Kidney (tissue), 13 donors: ENCODE measurements at regions not wholly inside any gene's neighbourhood (a gene's known extent, or its start where the extent isn't known, plus 50 kb on each side); places are given as distances from the start of the nearest gene placed in this dataset.

Source experiments
- DNase-seq, 5 donors: peaks; one replicate each; pipeline ENCODE4 v3.0.0-alpha.2; 2013 to 2020
- FAIRE-seq: peaks from 2 replicates; lab custom pipeline; 2012; peaks lifted over from hg19 to GRCh38; lab: Jason Lieb, UNC
- H3K27ac ChIP-seq, 2 donors: one replicate each; pipeline ENCODE4 v1.7.0; 2013; ENCODE audit warnings: low read depth in 2 of 2, low read length in 2 of 2, inconsistent platforms in 1 of 2
- H3K27me3 ChIP-seq: one replicate; pipeline ENCODE4 v1.7.1; 2013; ENCODE audit warnings: low read length, inconsistent platforms; ENCODE audit not compliant: control insufficient read depth, insufficient read depth
- H3K36me3 ChIP-seq, 3 donors: one replicate each; pipeline versions ENCODE4 v1.7.0 to v1.7.1; 2013; ENCODE audit warnings: low read length in 3 of 3, control low read depth in 1 of 3, inconsistent platforms in 1 of 3; ENCODE audit not compliant: insufficient read depth in 3 of 3, control insufficient read depth in 2 of 3
- H3K4me1 ChIP-seq, 3 donors: one replicate each; pipeline versions ENCODE4 v1.7.0 to v1.7.1; 2013; ENCODE audit warnings: low read length in 3 of 3, inconsistent platforms in 1 of 3, low read depth in 1 of 3; ENCODE audit not compliant: control insufficient read depth in 2 of 3, insufficient read depth in 2 of 3
- H3K4me3 ChIP-seq, 3 donors: one replicate each; pipeline versions ENCODE4 v1.7.0 to v1.8.1; 2013; ENCODE audit warnings: low read length in 3 of 3, control low read depth in 1 of 3, inconsistent platforms in 1 of 3
- H3K9ac ChIP-seq, 3 donors: one replicate each; pipeline versions ENCODE4 v1.7.0 to v1.7.1; 2013; ENCODE audit warnings: low read length in 3 of 3, control low read depth in 1 of 3, inconsistent platforms in 1 of 3
- H3K9me3 ChIP-seq, 3 donors: one replicate each; pipeline versions ENCODE4 v1.7.0 to v1.7.1; 2013; ENCODE audit warnings: low read length in 3 of 3, control low read depth in 1 of 3, inconsistent platforms in 1 of 3; ENCODE audit not compliant: control insufficient read depth in 2 of 3, insufficient read depth in 1 of 3
- intact Hi-C: fragments of 100-400 bp; cut with DNase I; formaldehyde crosslinking; loops from one replicate; pipeline ENCODE4 v1.11.1; 2022
- TF ChIP-seq, protein P1 (sequence below): IDR thresholded peaks from 3 replicates; pipeline ENCODE4 v1.5.1; 2012; ENCODE audit warnings: mild to moderate bottlenecking, moderate library complexity, borderline replicate concordance; ENCODE audit not compliant: insufficient read depth; ENCODE audit errors: extremely low read depth
- donor health status: control.
- donor health status: control.
- donor health status: control.
- donor health status: control.
- donor health status: control.
- donor health status: DM: yes; HTN: yes; CAD: no.
- donor health status: Normal renal cell carcinoma (clear cell type).

DNA sequence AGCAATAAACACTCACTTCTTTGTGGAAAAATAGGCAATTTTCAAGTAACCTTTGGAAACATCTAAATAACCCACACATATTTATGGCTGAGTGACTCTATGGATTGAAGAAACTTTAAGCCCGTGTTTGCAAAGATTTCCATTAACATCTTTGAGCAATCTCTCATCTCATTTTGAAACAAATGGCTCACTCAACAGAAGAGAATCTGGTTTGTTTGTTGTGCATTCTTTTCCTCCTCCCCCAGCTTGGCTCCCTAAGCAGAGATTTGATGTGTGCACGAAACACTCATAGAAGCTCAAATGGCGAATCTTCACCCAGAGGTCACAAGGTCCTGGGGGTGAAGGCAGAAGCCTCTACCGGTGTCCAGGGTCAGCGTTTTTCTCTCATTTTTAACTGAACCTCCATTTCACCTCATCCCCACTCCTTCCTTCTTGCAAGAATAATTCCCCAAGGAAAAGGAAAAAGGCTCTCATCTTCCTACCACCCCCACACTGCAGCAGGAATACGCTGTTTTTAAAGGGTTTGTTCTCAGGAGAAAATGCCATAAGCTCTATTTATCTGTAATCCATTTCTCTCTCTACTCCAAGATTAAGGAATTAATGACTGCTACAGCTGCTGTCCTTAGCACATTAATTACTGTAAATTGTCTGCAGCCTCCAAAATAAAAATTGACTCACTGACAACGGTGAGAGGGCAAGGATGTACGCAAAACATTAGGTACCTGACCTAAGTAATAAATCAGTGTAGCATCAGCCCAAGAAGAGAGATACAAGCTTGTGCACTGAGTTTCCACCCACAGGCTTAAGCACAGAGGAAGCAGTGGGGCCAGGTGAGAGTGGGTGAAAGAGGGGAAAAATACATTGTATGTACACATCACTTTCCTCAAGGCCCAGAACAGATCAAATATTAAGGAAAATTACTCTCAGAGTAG, 307.6 kb upstream of the NOCT start:
- H3K9me3 ChIP-seq, result no peaks in the 10 kb centered on the region
- no peak overlapping the region for H3K27ac ChIP-seq
- H3K27me3 ChIP-seq, result no peaks in the 10 kb centered on the region
- no peak for FAIRE-seq
- no peaks in the 10 kb centered on the region for H3K4me1 ChIP-seq
- H3K36me3 ChIP-seq, result no peaks in the 10 kb centered on the region
- H3K4me3 ChIP-seq, result no peak overlapping the region
- H3K9ac ChIP-seq, result no peak overlapping the region
- no peak for DNase-seq
- TF ChIP-seq, protein P1, sequence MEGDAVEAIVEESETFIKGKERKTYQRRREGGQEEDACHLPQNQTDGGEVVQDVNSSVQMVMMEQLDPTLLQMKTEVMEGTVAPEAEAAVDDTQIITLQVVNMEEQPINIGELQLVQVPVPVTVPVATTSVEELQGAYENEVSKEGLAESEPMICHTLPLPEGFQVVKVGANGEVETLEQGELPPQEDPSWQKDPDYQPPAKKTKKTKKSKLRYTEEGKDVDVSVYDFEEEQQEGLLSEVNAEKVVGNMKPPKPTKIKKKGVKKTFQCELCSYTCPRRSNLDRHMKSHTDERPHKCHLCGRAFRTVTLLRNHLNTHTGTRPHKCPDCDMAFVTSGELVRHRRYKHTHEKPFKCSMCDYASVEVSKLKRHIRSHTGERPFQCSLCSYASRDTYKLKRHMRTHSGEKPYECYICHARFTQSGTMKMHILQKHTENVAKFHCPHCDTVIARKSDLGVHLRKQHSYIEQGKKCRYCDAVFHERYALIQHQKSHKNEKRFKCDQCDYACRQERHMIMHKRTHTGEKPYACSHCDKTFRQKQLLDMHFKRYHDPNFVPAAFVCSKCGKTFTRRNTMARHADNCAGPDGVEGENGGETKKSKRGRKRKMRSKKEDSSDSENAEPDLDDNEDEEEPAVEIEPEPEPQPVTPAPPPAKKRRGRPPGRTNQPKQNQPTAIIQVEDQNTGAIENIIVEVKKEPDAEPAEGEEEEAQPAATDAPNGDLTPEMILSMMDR, result no peak
- intact Hi-C loops, result no loop called here

DNA sequence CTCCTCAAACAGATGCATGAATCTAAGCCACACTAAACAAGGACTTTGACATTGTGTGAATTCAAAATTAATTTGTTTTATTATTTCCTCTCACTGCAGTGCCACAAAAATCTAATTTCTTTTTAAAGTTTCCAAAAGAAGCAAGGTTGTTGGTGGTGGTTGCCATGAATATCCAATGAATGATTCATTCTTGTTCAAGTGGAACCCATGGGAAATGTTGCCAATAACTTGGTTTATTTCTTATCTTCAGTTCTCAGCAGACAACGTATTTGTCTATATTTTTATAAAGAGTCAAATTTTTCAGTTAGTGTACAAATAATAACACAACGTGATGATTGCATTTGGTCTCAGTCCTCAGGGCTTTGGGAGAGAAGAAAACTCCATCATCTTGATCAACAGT, 309.4 kb upstream of the NOCT start:
- Histone ChIP-seq H3K4me3 (no peak overlapping the region), H3K27me3 (no peaks in the 10 kb centered on the region), H3K27ac (no peak overlapping the region), H3K36me3 (no peaks in the 10 kb centered on the region), H3K9me3 (no peaks in the 10 kb centered on the region), H3K9ac (no peak overlapping the region), H3K4me1 (no peaks in the 10 kb centered on the region)
- FAIRE-seq (no peak), DNase-seq (no peak)
- intact Hi-C loops, result no loop called here
- TF ChIP-seq, protein P1, result no peak

DNA sequence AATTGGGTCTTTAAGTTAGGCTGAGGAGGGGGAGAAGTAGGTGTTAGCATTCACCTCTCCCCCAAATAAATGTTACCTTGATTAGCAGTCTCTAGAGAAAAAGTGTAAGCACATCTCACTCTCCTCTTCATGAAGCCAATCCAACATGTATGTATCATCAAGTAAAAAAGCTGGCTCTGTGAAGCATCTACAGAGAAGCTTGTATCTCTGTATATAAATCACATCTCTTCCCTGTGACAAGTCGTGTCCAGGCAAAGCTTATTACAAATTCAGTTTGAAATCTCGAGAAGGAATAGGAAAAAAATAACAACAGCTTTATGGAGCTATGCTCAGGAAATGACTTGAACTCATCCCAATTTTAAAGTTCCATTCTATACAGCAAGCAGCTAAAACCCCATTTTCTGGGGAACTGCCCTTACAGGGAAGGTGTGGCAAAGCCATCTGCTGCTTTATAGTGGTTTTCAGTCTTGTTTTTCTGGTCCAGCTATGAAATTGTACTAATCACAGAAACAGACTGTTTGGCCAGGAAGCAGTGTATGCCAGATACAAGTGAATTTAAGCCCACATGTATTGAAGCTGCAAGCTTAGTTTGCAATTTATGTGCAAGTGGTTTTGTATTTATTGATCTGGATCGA, 313.3 kb upstream of the NOCT start:
- no peak overlapping the region for H3K4me3 ChIP-seq
- TF ChIP-seq, protein P1, result no peak
- H3K9ac ChIP-seq, result no peak overlapping the region
- no peaks in the 10 kb centered on the region for H3K27me3 ChIP-seq
- no peak for DNase-seq
- intact Hi-C loops, result no loop called here
- no peaks in the 10 kb centered on the region for H3K36me3 ChIP-seq
- no peak for FAIRE-seq
- H3K9me3 ChIP-seq, result no peaks in the 10 kb centered on the region
- no peak overlapping the region for H3K27ac ChIP-seq
- no peaks in the 10 kb centered on the region for H3K4me1 ChIP-seq
